SK-N-SH (cell line): ENCODE measurements at regions not wholly inside any gene's neighbourhood (a gene's known extent, or its start where the extent isn't known, plus 50 kb on each side); places are given as distances from the start of the nearest gene placed in this dataset.

Source experiments
- CTCF ChIA-PET: fragments of 300-600, 350-600 bp; formaldehyde crosslinking; extraction: SDS; loops from one replicate; lab custom pipeline; 2021; lab: Yijun Ruan, JAX
- POLR2A ChIA-PET: fragments of 350-600 bp; sonication (Branson Sonifier 250); formaldehyde crosslinking; extraction: SDS; loops from one replicate; lab custom pipeline; 2020; ENCODE audit warnings: antibody characterized with exemption, inconsistent platforms; lab: Yijun Ruan, JAX
- DNase-seq: peaks from one replicate; pipeline ENCODE4 v3.0.0; 2012
- H2AFZ ChIP-seq: fragments of 200-600 bp; sonication (generic); 2 replicates; pipeline ENCODE4 v1.8.1; 2016; ENCODE audit warnings: antibody characterized with exemption, mild to moderate bottlenecking, low read depth
- H3F3A ChIP-seq: fragments of 200-600 bp; sonication (generic); replicated peaks from 2 replicates; pipeline ENCODE3; 2016; ENCODE audit warnings: antibody characterized with exemption, mild to moderate bottlenecking; ENCODE audit not compliant: insufficient read depth
- H3K27ac ChIP-seq, 2 experiments: fragments of 200-500 bp in 1 of 2; fragments of 200-600 bp in 1 of 2; sonication (Bioruptor generic) in 1 of 2; sonication (generic), shearing (Covaris generic) in 1 of 2; 2 replicates each; pipeline versions ENCODE4 v1.5.1 to v1.6.1; 2014 to 2016; ENCODE audit warnings: low read depth in 2 of 2, inconsistent platforms in 1 of 2, low read length in 1 of 2, mild to moderate bottlenecking in 1 of 2, mixed read lengths in 1 of 2
- H3K27me3 ChIP-seq: fragments of 200-600 bp; sonication (generic), shearing (Covaris generic); 2 replicates; pipeline ENCODE4 v1.6.1; 2016; ENCODE audit warnings: mixed run types; ENCODE audit not compliant: insufficient read depth
- H3K36me3 ChIP-seq, 2 experiments: fragments of 200-500 bp in 1 of 2; fragments of 200-600 bp in 1 of 2; sonication (Bioruptor generic) in 1 of 2; sonication (generic) in 1 of 2; replicated peaks in 1 of 2; 2 replicates each; pipeline versions ENCODE3 to v1.5.1; 2014 to 2016; ENCODE audit warnings: low read length in 1 of 2, mild to moderate bottlenecking in 1 of 2; ENCODE audit not compliant: insufficient read depth in 2 of 2, control insufficient read depth in 1 of 2
- H3K4me1 ChIP-seq, 2 experiments: fragments of 200-500 bp in 1 of 2; fragments of 200-600 bp in 1 of 2; sonication (Bioruptor generic) in 1 of 2; sonication (generic), shearing (Covaris generic) in 1 of 2; 2 replicates each; pipeline versions ENCODE4 v1.5.1 to v1.6.1; 2014 to 2016; ENCODE audit warnings: low read depth in 1 of 2, low read length in 1 of 2, mixed run types in 1 of 2; ENCODE audit not compliant: insufficient read depth in 2 of 2, control insufficient read depth in 1 of 2
- H3K4me2 ChIP-seq: fragments of 200-600 bp; sonication (generic), shearing (Covaris generic); 2 replicates; pipeline ENCODE4 v1.6.1; 2017; ENCODE audit warnings: mixed run types
- H3K4me3 ChIP-seq, 2 experiments: fragments of 200-500 bp in 1 of 2; fragments of 200-600 bp in 1 of 2; sonication (Bioruptor generic) in 1 of 2; sonication (generic), shearing (Covaris generic) in 1 of 2; 2 replicates each; pipeline versions ENCODE4 v1.5.1 to v1.8.1; 2014 to 2016; ENCODE audit warnings: low read depth in 2 of 2, inconsistent platforms in 1 of 2, low read length in 1 of 2, mild to moderate bottlenecking in 1 of 2, mixed read lengths in 1 of 2, moderate library complexity in 1 of 2
- H3K79me2 ChIP-seq: fragments of 200-600 bp; sonication (generic); 2 replicates; pipeline ENCODE4 v1.8.1; 2017; ENCODE audit warnings: mild to moderate bottlenecking; ENCODE audit not compliant: insufficient read depth
- H3K9ac ChIP-seq: fragments of 200-600 bp; sonication (generic); 2 replicates; pipeline ENCODE4 v1.6.1; 2017; ENCODE audit warnings: mixed run types
- H3K9me2 ChIP-seq: fragments of 200-600 bp; sonication (generic); 2 replicates; pipeline ENCODE4 v1.6.1; 2017; ENCODE audit warnings: mixed run types
- H3K9me3 ChIP-seq: fragments of 200-600 bp; sonication (generic); 2 replicates; pipeline ENCODE4 v1.6.1; 2017; ENCODE audit warnings: mixed run types, mild to moderate bottlenecking, moderate library complexity
- H4K20me1 ChIP-seq: fragments of 200-600 bp; sonication (generic); 2 replicates; pipeline ENCODE4 v1.6.1; 2017; ENCODE audit warnings: mild to moderate bottlenecking, mixed run types; ENCODE audit not compliant: insufficient read depth
- EP300 ChIP-seq, 2 experiments: IDR thresholded peaks; 2 replicates each; pipeline versions ENCODE4 v1.4.0 to v1.6.1; 2012; ENCODE audit warnings: borderline replicate concordance in 1 of 2, low read depth in 1 of 2, low read length in 1 of 2
- EZH2phosphoT487 ChIP-seq: fragments of 200-600 bp; sonication (generic); IDR thresholded peaks from 2 replicates; pipeline ENCODE4 v1.6.1; 2017; ENCODE audit warnings: low read depth, mixed run types, mild to moderate bottlenecking, antibody characterized with exemption, moderate library complexity, borderline replicate concordance
- IRF3 ChIP-seq: fragments of 150-350 bp; IDR thresholded peaks from 2 replicates; pipeline ENCODE4 v1.6.1; 2016; ENCODE audit warnings: mild to moderate bottlenecking, low read depth, low read length
- JUND ChIP-seq: IDR thresholded peaks from 2 replicates; pipeline ENCODE4 v1.4.0; 2012
- MAX ChIP-seq: IDR thresholded peaks from 2 replicates; pipeline ENCODE4 v1.4.0; 2012; ENCODE audit warnings: low read depth
- NRF1 ChIP-seq: IDR thresholded peaks from 2 replicates; pipeline ENCODE4 v1.6.1; 2012; ENCODE audit warnings: low read depth, mild to moderate bottlenecking, low read length
- PBX3 ChIP-seq: IDR thresholded peaks from 2 replicates; pipeline ENCODE4; 2012
- POLR2AphosphoS5 ChIP-seq: IDR thresholded peaks from 2 replicates; pipeline ENCODE4 v1.6.1; 2012; ENCODE audit warnings: low read depth, low read length
- RAD21 ChIP-seq: IDR thresholded peaks from 2 replicates; pipeline ENCODE4 v1.6.1; 2012; ENCODE audit warnings: mild to moderate bottlenecking, low read length
- RCOR1 ChIP-seq: fragments of 150-350 bp; IDR thresholded peaks from 2 replicates; pipeline ENCODE4 v1.6.1; 2017; ENCODE audit warnings: antibody characterized with exemption, low read length
- RFX5 ChIP-seq: IDR thresholded peaks from 2 replicates; pipeline ENCODE4 v1.6.1; 2012; ENCODE audit warnings: mild to moderate bottlenecking, improper control_type of control experiment, low read length
- SMC3 ChIP-seq: IDR thresholded peaks from 2 replicates; pipeline ENCODE4 v1.6.1; 2012; ENCODE audit warnings: low read depth, low read length, improper control_type of control experiment
- TAF1 ChIP-seq: IDR thresholded peaks from 2 replicates; pipeline ENCODE4 v1.6.1; 2012; ENCODE audit warnings: low read depth, mild to moderate bottlenecking, low read length, moderate library complexity, borderline replicate concordance
- TCF12 ChIP-seq: IDR thresholded peaks from 2 replicates; pipeline ENCODE4 v1.4.0; 2012
- WGBS: methylation state at CpG from one replicate; pipeline ENCODE4 v1.1.6; 2017; ENCODE audit warnings: low lambda C conversion rate; 5-methylcytosine and 5-hydroxymethylcytosine counted together

- DNase-seq: no peak
- Histone ChIP-seq H3K27ac (peak overlapping the region in 1 of 2 experiments; percentile 75; a peak in 1 of 4 replicates), H3K9me3 (no peaks in the 10 kb centered on the region), H3K4me1 (peaks cover 0 to 4% of the 10 kb centered on the region in 2 experiments; a peak in 2 of 4 replicates), H3K79me2 (no peaks in the 10 kb centered on the region), H4K20me1 (no peaks in the 10 kb centered on the region), H3K36me3 (no peaks in the 10 kb centered on the region), H3K4me3 (no peak overlapping the region), H2AFZ (no peak overlapping the region), H3F3A (no peaks in the 10 kb centered on the region), H3K27me3 (no peaks in the 10 kb centered on the region), H3K9ac (no peak overlapping the region), H3K4me2 (no peak overlapping the region), H3K9me2 (no peaks in the 10 kb centered on the region)
- ChIA-PET CTCF (no interaction called here), POLR2A (no interaction called here)
- TF ChIP-seq NRF1 (no peak), MAX (no peak), EP300 (IDR thresholded peaks at IDR 0.05; ENCODE audit: borderline replicate concordance in 1 of 2, low read depth in 1 of 2, low read length in 1 of 2) (no peak), IRF3 (no peak)
- 51% methylated on average over 2 of the region's 2 CpGs for WGBS
Measured at GRCh38 chr12:41979574-41979973, 165.1 kb downstream of the GXYLT1 start.

- Histone ChIP-seq H3K9me3 (no peaks in the 10 kb centered on the region), H3K9me2 (no peaks in the 10 kb centered on the region), H3K9ac (no peak overlapping the region), H3K4me1 (no peaks in the 10 kb centered on the region; a peak in 1 of 4 replicates), H3K36me3 (no peaks in the 10 kb centered on the region), H3F3A (no peaks in the 10 kb centered on the region), H3K27ac (peak overlapping the region in 1 of 2 experiments; percentile 67; a peak in 1 of 4 replicates), H3K79me2 (no peaks in the 10 kb centered on the region), H2AFZ (no peak overlapping the region), H3K4me3 (no peak overlapping the region), H4K20me1 (no peaks in the 10 kb centered on the region), H3K4me2 (no peak overlapping the region), H3K27me3 (no peaks in the 10 kb centered on the region)
- POLR2A ChIA-PET: no interaction called here
- WGBS: 74% methylated on average over 2 of the region's 2 CpGs
- peak; percentile 83 for TF ChIP-seq TCF12
- TF ChIP-seq JUND: no peak
- TF ChIP-seq RFX5: no peak
- no peak for TF ChIP-seq RCOR1
- no peak for TF ChIP-seq SMC3
- TF ChIP-seq POLR2AphosphoS5: peak; percentile 23; the same call in 1 of the 2 replicates
- no peak for TF ChIP-seq TAF1
- no peak for TF ChIP-seq RAD21
- TF ChIP-seq PBX3: peak; percentile 55
- TF ChIP-seq EZH2phosphoT487: no peak
- TF ChIP-seq EP300 (IDR thresholded peaks at IDR 0.05; ENCODE audit: borderline replicate concordance in 1 of 2, low read depth in 1 of 2, low read length in 1 of 2): no peak; a peak in 1 of 4 replicates
- CTCF ChIA-PET: interaction anchor here (0.5 to 1.2 kb wide), 2 partner anchors 8 to 639 kb away, joined by 3 to 4 read pairs; no protein-coding TSS in a partner anchor
- no peak for DNase-seq
Measured at GRCh38 chr12:41972598-41972997, 172.1 kb downstream of the GXYLT1 start.
